PC-9 (cell line): ENCODE measurements at regions not wholly inside any gene's neighbourhood (a gene's known extent, or its start where the extent isn't known, plus 50 kb on each side); places are given as distances from the start of the nearest gene placed in this dataset.

Source experiments
- BruUV-seq: library from RNA; stranded (reverse); fragments of 400-500 nt; replicated peaks from 2 replicates; lab custom pipeline; 2021; lab: Mats Ljungman, UMichigan
- CTCF ChIA-PET: fragments of 300-600 bp; sonication (Branson Sonifier 250); formaldehyde crosslinking; loops from one replicate; lab custom pipeline; 2022; ENCODE audit warnings: antibody characterized with exemption; lab: Charles Lee
- POLR2A ChIA-PET: fragments of 300-600 bp; sonication (Branson Sonifier 250); formaldehyde crosslinking; loops from one replicate; lab custom pipeline; 2022; ENCODE audit warnings: antibody characterized with exemption; ENCODE audit not compliant: unreplicated experiment; lab: Charles Lee
- DNase-seq, 2 experiments: peaks; one replicate each; pipeline versions ENCODE4 v3.0.0 to v3.0.0-alpha.2; 2015 to 2022; ENCODE audit warnings: mixed read lengths in 1 of 2
- H2AFZ ChIP-seq: fragments of 200-600 bp; sonication (generic); 2 replicates; pipeline ENCODE4 v1.8.1; 2017; ENCODE audit warnings: antibody characterized with exemption
- H3F3A ChIP-seq: fragments of 200-600 bp; sonication (generic); 2 replicates; pipeline ENCODE4 v1.8.1; 2017; ENCODE audit warnings: antibody characterized with exemption, mild to moderate bottlenecking, low read depth; ENCODE audit not compliant: insufficient read depth
- H3K27ac ChIP-seq: fragments of 200-600 bp; sonication (generic); 2 replicates; pipeline ENCODE4 v1.6.1; 2016; ENCODE audit warnings: mixed run types
- H3K27me3 ChIP-seq: fragments of 200-600 bp; sonication (generic); 2 replicates; pipeline ENCODE4 v1.6.1; 2016; ENCODE audit warnings: low read depth, mixed run types; ENCODE audit not compliant: insufficient read depth
- H3K36me3 ChIP-seq: fragments of 200-600 bp; sonication (generic); 2 replicates; pipeline ENCODE4 v1.6.1; 2016; ENCODE audit warnings: low read depth, mixed run types
- H3K4me1 ChIP-seq: fragments of 200-600 bp; sonication (generic); replicated peaks from 2 replicates; pipeline ENCODE4 v1.6.1; 2016; ENCODE audit warnings: mixed run types; ENCODE audit not compliant: insufficient read depth
- H3K4me2 ChIP-seq: fragments of 200-600 bp; sonication (generic); 2 replicates; pipeline ENCODE4 v1.6.1; 2017; ENCODE audit warnings: mixed run types
- H3K4me3 ChIP-seq: fragments of 200-600 bp; sonication (generic); 2 replicates; pipeline ENCODE4 v1.6.1; 2016; ENCODE audit warnings: mixed run types
- H3K79me2 ChIP-seq: fragments of 200-600 bp; sonication (generic); 2 replicates; pipeline ENCODE4 v1.6.1; 2017; ENCODE audit warnings: low read depth, mixed run types
- H3K9me2 ChIP-seq: fragments of 200-600 bp; sonication (generic); 2 replicates; pipeline ENCODE4 v1.8.1; 2017; ENCODE audit warnings: mild to moderate bottlenecking; ENCODE audit not compliant: insufficient read depth
- H3K9me3 ChIP-seq: fragments of 200-600 bp; sonication (generic); 2 replicates; pipeline ENCODE4 v1.8.1; 2016; ENCODE audit warnings: low read depth; ENCODE audit not compliant: insufficient read depth
- H4K20me1 ChIP-seq: fragments of 200-600 bp; sonication (generic); 2 replicates; pipeline ENCODE4 v1.8.1; 2017; ENCODE audit not compliant: insufficient read depth
- CTCF ChIP-seq: fragments of 200-600 bp; sonication (generic); conservative IDR thresholded peaks from 2 replicates; pipeline ENCODE4 v1.6.1; 2017; ENCODE audit warnings: mixed run types, antibody characterized with exemption, mild to moderate bottlenecking, moderate library complexity
- EZH2 ChIP-seq: fragments of 200-600 bp; sonication (generic); IDR thresholded peaks from 2 replicates; pipeline ENCODE4 v1.8.0; 2017; ENCODE audit warnings: antibody characterized with exemption, low read depth
- intact Hi-C: fragments of 100-400 bp; cut with micrococcal nuclease; formaldehyde crosslinking; loops from one replicate; pipeline ENCODE4 v1.10.0; 2022; ENCODE audit not compliant: unreplicated experiment

GRCh38 chr14:97544571-97544970 is 747.4 kb downstream of the VRK1 start:
- Histone ChIP-seq H3K9me3 (no peaks in the 10 kb centered on the region), H3K9me2 (no peaks in the 10 kb centered on the region), H3F3A (no peaks in the 10 kb centered on the region), H3K36me3 (no peaks in the 10 kb centered on the region), H3K4me3 (no peak overlapping the region), H3K4me2 (no peak overlapping the region), H3K27ac (no peak overlapping the region), H3K27me3 (0 out of 2 replicates have a peak, but pooled peaks cover 6% of the 10 kb centered on the region), H4K20me1 (no peaks in the 10 kb centered on the region), H2AFZ (no peak overlapping the region), H3K79me2 (no peaks in the 10 kb centered on the region), H3K4me1 (no peaks in the 10 kb centered on the region)
- BruUV-seq = no TSS peak
- POLR2A ChIA-PET = no interaction called here
- CTCF ChIA-PET = no interaction called here
- intact Hi-C loops = no loop called here
- no peak for TF ChIP-seq CTCF
- TF ChIP-seq EZH2 = no peak
- DNase-seq = no peak

- H3K36me3 ChIP-seq = no peaks in the 10 kb centered on the region
Observed at GRCh38 chr14:97546491-97547230, 749.5 kb downstream of the VRK1 start.

GRCh38 chr14:97550463-97550862 is 753.3 kb downstream of the VRK1 start:
- CTCF ChIA-PET = no interaction called here
- no peaks in the 10 kb centered on the region for H3K79me2 ChIP-seq
- no peaks in the 10 kb centered on the region for H3K4me1 ChIP-seq
- no peak overlapping the region for H2AFZ ChIP-seq
- intact Hi-C loops = no loop called here
- no peaks in the 10 kb centered on the region for H3K9me2 ChIP-seq
- H3K9me3 ChIP-seq = no peaks in the 10 kb centered on the region
- no peak overlapping the region for H3K27ac ChIP-seq
- TF ChIP-seq CTCF = no peak
- no peak for TF ChIP-seq EZH2
- H3K4me3 ChIP-seq = no peak overlapping the region
- 0 out of 2 replicates have a peak, but pooled peaks cover 8% of the 10 kb centered on the region for H3K27me3 ChIP-seq
- H3K4me2 ChIP-seq = no peak overlapping the region
- H3K36me3 ChIP-seq = no peaks in the 10 kb centered on the region
- no peak for DNase-seq
- H3F3A ChIP-seq = no peaks in the 10 kb centered on the region
- H4K20me1 ChIP-seq = no peaks in the 10 kb centered on the region
- no TSS peak for BruUV-seq
- POLR2A ChIA-PET = no interaction called here

More at GRCh38 chr14:97546491-97547230, 749.5 kb downstream of the VRK1 start:
- no peaks in the 10 kb centered on the region for H3K9me2 ChIP-seq
- H3K27ac ChIP-seq = no peak overlapping the region
- H3K4me3 ChIP-seq = no peak overlapping the region
- H3K4me2 ChIP-seq = no peak overlapping the region
- DNase-seq = no peak
- no peak for TF ChIP-seq EZH2
- TF ChIP-seq CTCF = no peak
- 0 out of 2 replicates have a peak, but pooled peaks cover 8% of the 10 kb centered on the region for H3K27me3 ChIP-seq
- intact Hi-C loops = no loop called here
- POLR2A ChIA-PET = no interaction called here
- H3F3A ChIP-seq = no peaks in the 10 kb centered on the region
- no peaks in the 10 kb centered on the region for H4K20me1 ChIP-seq
- no peaks in the 10 kb centered on the region for H3K4me1 ChIP-seq
- no TSS peak for BruUV-seq
- H3K9me3 ChIP-seq = no peaks in the 10 kb centered on the region
- CTCF ChIA-PET = no interaction called here
- no peaks in the 10 kb centered on the region for H3K79me2 ChIP-seq
- H2AFZ ChIP-seq = no peak overlapping the region
